Psoas muscle (tissue), 7 donors: ENCODE measurements at regions not wholly inside any gene's neighbourhood (a gene's known extent, or its start where the extent isn't known, plus 50 kb on each side); places are given as distances from the start of the nearest gene placed in this dataset.

Source experiments
- ATAC-seq, 4 donors: fragments of 200-7000 bp; cut with Tn5 transposase; one replicate each; pipeline ENCODE4 v1.9.1; 2020; ENCODE audit warnings: moderate library complexity in 3 of 4, mild to moderate bottlenecking in 2 of 4
- DNase-seq, 2 donors: peaks; one replicate each; pipeline ENCODE4 v3.0.0-alpha.2; 2020
- H3K27ac ChIP-seq: fragments of 200-600 bp; one replicate; pipeline ENCODE4 v1.8.0; 2022
- H3K27me3 ChIP-seq, 3 donors: fragments of 200-600 bp in 1 of 3; one replicate each; pipeline versions ENCODE4 v1.6.1 to v1.8.0; 2013 to 2022; ENCODE audit warnings: low read length in 2 of 3, mild to moderate bottlenecking in 2 of 3, moderate library complexity in 1 of 3; ENCODE audit not compliant: insufficient read depth in 3 of 3
- H3K36me3 ChIP-seq, 2 donors: fragments of 200-600 bp in 1 of 2; one replicate each; pipeline versions ENCODE4 v1.6.1 to v1.8.0; 2013 to 2022; ENCODE audit warnings: low read depth in 1 of 2, mild to moderate bottlenecking in 1 of 2, moderate library complexity in 1 of 2; ENCODE audit not compliant: insufficient read depth in 1 of 2
- H3K4me1 ChIP-seq: fragments of 200-600 bp; one replicate; pipeline ENCODE4 v1.8.0; 2022
- H3K4me3 ChIP-seq: fragments of 200-600 bp; one replicate; pipeline ENCODE4 v1.8.0; 2022; ENCODE audit warnings: mild to moderate bottlenecking
- H3K9me3 ChIP-seq: fragments of 200-600 bp; one replicate; pipeline ENCODE4 v1.8.0; 2022
- CTCF ChIP-seq: fragments of 200-600 bp; IDR thresholded peaks from one replicate; pipeline ENCODE4 v1.8.0; 2022; ENCODE audit warnings: antibody characterized with exemption
- WGBS, 3 donors: extraction: QIAGEN DNeasy Blood & Tissue Kit; methylation state at CpG; one replicate each; pipeline versions ENCODE4 v1.1.6 to v1.1.7; 2013; 5-methylcytosine and 5-hydroxymethylcytosine counted together
- intact Hi-C, 2 donors: fragments of 100-400 bp; cut with DNase I; formaldehyde crosslinking; loops; one replicate each; pipeline versions ENCODE4 v1.11.0 to v1.14.2; 2022
- donor health status: healthy with polysubstance abuse.
- donor health status: DM: no; HTN: no; CAD: no; lungs with moderate emphysema.
- donor health status: Bipolar disorder and iron deficiency.
- donor health status: healthy.
- donor health status: DM: yes; HTN: yes; CAD: no.
- donor health status: DM: no; HTN: no; CAD: no.
- donor health status: DM: yes; HTN: yes; CAD: no.

GRCh38 chr3:80592792-80593191 is 825.0 kb upstream of the ROBO1 start:
- intact Hi-C loops: no loop called here
- 1 to 52% (median 3%) methylated on average over 1 of the region's 1 CpG for WGBS, 3 donors
- no peak for TF ChIP-seq CTCF

GRCh38 chr3:80586338-80586737 is 818.5 kb upstream of the ROBO1 start:
- Histone ChIP-seq H3K4me1 (no peaks in the 10 kb centered on the region), H3K4me3 (no peak overlapping the region), H3K9me3 (no peaks in the 10 kb centered on the region), H3K36me3 (no peaks in the 10 kb centered on the region), H3K27ac (no peak overlapping the region), H3K27me3 (no peaks in the 10 kb centered on the region)
- TF ChIP-seq CTCF: no peak
- no peak for ATAC-seq
- intact Hi-C loops: no loop called here
- WGBS, 3 donors: 88 to 93% (median 90%) methylated on average over 2 of the region's 2 CpGs
- no peak for DNase-seq

More at GRCh38 chr3:80592792-80593191, 825.0 kb upstream of the ROBO1 start:
- Histone ChIP-seq H3K36me3 (no peaks in the 10 kb centered on the region), H3K4me3 (no peak overlapping the region), H3K27me3 (no peaks in the 10 kb centered on the region), H3K4me1 (no peaks in the 10 kb centered on the region), H3K27ac (no peak overlapping the region), H3K9me3 (no peaks in the 10 kb centered on the region)
- DNase-seq: no peak
- no peak for ATAC-seq

GRCh38 chr3:80580146-80580545 is 812.3 kb upstream of the ROBO1 start:
- H3K27me3 ChIP-seq: no peaks in the 10 kb centered on the region
- intact Hi-C loops: no loop called here
- H3K9me3 ChIP-seq: no peaks in the 10 kb centered on the region
- DNase-seq: no peak
- H3K4me1 ChIP-seq: no peaks in the 10 kb centered on the region
- WGBS, 3 donors: 29 to 33% (median 29%) methylated on average over 2 of the region's 2 CpGs
- no peaks in the 10 kb centered on the region for H3K36me3 ChIP-seq
- no peak overlapping the region for H3K4me3 ChIP-seq
- no peak for ATAC-seq
- no peak for TF ChIP-seq CTCF
- no peak overlapping the region for H3K27ac ChIP-seq

- Histone ChIP-seq H3K36me3 (no peaks in the 10 kb centered on the region), H3K9me3 (no peaks in the 10 kb centered on the region), H3K4me3 (no peak overlapping the region), H3K27ac (no peak overlapping the region), H3K27me3 (no peaks in the 10 kb centered on the region), H3K4me1 (no peaks in the 10 kb centered on the region)
- WGBS, 3 donors: 23 to 48% (median 27%) methylated on average over 2 of the region's 2 CpGs
- ATAC-seq (no peak), DNase-seq (no peak)
- intact Hi-C loops: no loop called here
- TF ChIP-seq CTCF: no peak
Observed at GRCh38 chr3:80564391-80564790, 796.6 kb upstream of the ROBO1 start.

GRCh38 chr3:80559701-80560100 is 791.9 kb upstream of the ROBO1 start:
- H3K27ac ChIP-seq: no peak overlapping the region
- WGBS, 3 donors: 81 to 83% (median 82%) methylated on average over 4 of the region's 4 CpGs
- no peaks in the 10 kb centered on the region for H3K27me3 ChIP-seq
- H3K4me1 ChIP-seq: no peaks in the 10 kb centered on the region
- no peaks in the 10 kb centered on the region for H3K36me3 ChIP-seq
- TF ChIP-seq CTCF: no peak
- no peaks in the 10 kb centered on the region for H3K9me3 ChIP-seq
- intact Hi-C loops: no loop called here
- ATAC-seq: no peak
- no peak overlapping the region for H3K4me3 ChIP-seq
- no peak for DNase-seq
